Hematopoietic multipotent progenitor cell treated with erythropoietin and hydrocortisone succinate and interleukin-3 and kit ligand, for 4 days (in vitro differentiated cells): ENCODE measurements at regions not wholly inside any gene's neighbourhood (a gene's known extent, or its start where the extent isn't known, plus 50 kb on each side); places are given as distances from the start of the nearest gene placed in this dataset.
"Not testable (repeated sequence)": the region's sequence is repeated elsewhere in the genome, so short reads cannot be mapped to it uniquely, and the experiment has no call there.

Source experiments
- DNase-seq: peaks from one replicate; pipeline ENCODE4 v3.0.0-alpha.2; 2015

GRCh38 chr16:7938175-7938574, 605.5 kb downstream of the RBFOX1 start:
- DNase-seq = no peak

DNA sequence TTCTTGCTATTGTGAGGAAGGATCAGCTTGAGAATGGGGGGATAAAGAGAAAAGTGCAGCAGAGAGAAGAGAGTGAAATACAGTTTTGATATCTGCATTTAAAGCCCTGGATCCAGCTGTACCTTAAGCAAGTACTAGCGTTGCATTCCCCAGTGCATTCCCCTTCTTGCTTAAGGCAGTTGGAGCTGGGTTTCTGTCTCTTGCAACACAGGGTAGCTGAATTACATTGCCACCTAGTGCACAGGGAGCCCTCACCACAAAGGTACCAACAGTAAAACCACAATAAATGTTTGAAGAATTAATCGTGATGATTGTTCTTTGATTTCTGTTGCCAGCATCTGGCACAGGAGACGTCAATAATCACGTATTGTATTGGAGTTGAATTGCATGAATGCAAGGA, 588.7 kb downstream of the RBFOX1 start:
- DNase-seq = no peak

GRCh38 chr16:7919782-7920181, 587.1 kb downstream of the RBFOX1 start:
- DNase-seq = no peak

DNA sequence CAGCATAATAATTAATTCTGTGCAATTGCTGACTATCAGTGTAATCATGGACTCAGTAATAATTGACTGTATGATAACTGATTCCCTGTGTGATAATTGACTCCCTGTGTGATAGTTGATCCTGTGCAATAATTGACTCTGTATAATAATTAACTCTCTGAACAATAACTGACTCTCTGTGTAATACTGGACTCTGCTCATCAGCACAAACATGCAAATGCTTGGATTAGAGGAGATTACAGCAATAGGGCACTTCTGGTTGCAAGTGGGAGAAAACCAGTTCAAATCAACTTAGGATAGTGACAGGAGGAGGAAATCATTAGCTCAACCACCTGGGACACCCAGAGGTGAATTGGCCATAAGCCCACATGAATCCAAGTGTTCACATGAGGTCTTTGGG, 582.1 kb downstream of the RBFOX1 start:
- no peak for DNase-seq

DNA sequence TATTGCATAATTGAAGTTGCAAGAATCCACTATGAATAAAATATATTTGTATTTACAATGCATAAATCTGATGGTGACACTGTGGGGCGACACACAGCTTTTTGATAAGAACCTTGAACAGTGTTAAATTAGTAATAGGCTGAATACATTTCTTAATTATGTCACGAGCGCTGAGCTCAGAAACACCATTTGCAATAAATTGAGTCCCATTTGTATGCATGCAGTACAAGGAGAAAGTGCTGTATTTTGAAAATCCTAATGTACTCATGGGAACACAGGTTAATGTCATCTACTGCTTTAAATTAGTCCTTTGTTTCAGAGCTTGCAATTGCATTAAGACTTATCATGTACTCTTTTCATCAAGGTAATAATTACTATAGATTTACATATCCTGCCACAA, 579.5 kb downstream of the RBFOX1 start:
- DNase-seq = no peak

DNA sequence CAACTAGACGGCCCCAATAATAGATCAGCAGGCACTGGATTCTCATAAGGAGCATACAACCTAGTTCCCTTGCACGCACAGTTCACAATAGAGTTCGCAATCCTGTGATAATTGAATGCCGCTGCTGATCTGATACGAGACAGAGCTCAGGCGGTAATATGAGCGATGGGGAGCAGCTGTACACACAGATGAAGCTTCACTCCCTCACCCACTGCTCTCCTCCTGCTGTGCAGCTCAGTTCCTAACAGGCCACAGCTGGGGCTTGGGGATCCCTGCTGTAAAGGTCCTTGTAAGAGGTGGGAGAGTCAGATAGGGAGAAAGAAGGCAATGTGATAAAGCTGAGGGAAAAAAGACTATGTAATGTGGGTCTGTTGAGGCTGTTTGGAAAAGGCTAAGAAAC, 577.5 kb downstream of the RBFOX1 start:
- DNase-seq = no peak

DNA sequence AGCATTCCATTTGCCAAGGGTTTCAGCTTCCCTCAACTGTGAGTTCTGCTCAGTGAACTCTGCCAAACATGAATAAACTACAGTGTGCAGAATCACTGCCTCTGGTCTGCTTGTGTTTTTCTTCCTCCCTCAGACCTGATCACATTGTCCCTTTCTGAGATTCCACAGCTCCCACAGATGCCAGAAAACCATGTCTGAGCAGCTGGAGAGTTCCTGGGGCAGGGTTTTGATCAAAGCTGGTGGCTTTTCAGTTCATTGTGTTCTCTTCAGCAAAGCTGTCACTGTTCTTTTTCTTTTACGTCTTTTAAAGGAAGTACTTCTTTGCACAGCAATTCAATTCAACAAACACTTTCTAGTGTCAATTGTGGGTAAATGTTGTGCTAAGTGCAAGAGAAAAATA, 555.8 kb downstream of the RBFOX1 start:
- DNase-seq = no peak

DNA sequence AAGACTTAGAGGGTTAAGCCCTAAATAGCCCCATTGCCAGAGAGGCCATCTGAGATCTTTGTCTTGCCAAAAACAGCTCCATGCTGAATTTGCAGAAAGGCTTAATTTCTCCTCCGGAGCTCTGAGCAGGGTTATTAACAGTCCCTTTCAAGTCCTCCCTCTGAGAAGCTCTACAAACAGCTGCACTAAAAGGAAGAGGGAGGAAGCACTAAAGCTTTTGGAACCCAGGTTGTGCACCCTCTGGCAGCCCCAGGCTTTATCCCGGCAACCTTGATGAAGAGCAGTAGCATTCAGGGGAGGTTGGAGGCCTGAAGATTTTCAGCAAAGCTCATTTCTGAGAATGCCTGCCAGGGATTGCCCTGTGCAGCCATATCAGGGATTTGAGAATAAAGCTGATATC, 554.7 kb downstream of the RBFOX1 start:
- DNase-seq = no peak

DNA sequence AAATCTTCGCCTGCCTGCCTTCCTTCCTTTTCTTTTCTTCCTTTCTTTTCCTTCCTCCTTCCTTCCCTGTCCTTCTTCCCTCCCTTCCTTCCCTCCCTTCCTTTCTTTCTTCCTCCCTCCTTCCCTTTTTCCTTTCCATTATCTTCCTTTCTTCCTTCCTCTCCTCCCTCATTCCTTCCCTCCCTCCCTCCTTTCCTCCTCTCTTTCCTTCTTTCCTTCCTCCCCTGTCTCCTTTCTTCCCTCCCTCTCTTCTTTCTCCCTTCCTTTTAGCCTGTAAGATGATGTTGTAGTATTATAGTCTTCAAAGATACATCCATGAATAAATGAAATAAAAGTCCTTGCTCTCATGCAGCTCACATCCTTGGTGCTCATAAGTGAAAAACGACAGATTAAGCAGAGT, 539.3 kb downstream of the RBFOX1 start:
- no peak for DNase-seq

DNA sequence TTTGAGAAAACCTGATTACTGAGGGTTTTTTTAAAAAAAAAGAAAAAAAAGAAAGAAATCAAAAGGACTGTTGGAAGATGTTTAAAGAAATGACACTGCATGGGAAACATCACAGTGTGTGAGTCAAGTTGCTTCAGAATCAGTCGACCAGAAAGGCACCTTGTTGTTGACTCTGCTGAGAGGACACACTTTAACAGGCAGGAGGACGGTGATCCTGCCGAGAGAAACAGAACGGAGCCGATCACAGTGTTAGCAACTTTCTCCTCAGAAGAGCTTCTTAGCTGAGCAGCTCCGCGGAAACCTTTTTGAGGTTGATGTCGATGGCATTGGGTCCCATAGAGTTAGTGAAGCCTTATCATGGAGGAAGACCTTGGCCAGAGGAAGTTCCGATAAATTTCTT, 538.7 kb downstream of the RBFOX1 start:
- no peak for DNase-seq

- no peak for DNase-seq
Measured at GRCh38 chr16:7867831-7868230, 535.2 kb downstream of the RBFOX1 start.

DNA sequence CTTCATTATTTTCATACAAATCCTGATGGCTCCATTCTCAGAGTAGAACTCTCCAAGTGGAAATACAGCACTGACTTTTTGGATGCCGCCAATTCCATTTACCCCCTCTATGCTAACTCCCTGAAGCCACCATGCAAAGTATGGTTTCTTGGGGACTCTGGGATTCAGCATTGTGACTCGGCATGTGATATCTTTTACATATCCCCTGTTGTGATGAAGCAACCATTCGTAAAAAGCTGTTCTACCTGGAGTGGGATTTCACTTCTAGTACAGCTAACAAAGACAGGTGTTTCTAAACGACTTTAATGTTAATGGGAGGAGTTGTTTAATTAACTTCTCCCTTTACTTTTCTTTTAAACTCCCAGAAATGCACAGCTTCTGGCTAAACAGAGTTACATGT, 533.5 kb downstream of the RBFOX1 start:
- no peak for DNase-seq

DNA sequence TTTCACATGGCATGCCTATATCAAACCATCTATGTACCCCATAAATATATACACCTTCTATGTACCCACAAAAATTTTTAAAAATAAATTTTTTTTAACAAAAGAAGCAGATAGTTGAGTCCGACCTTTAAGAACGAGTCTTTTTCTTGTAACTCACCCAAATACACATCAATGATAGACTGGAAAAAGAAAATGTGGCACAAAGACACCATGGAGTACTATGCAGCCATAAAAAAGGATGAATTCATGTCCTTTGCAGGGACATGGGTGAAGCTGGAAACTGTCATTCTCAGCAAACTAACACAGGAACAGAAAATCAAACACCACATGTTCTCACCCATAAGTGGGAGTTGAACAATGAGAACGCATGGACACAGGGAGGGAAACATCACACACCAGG, 532.7 kb downstream of the RBFOX1 start:
- not testable (repeated sequence) for DNase-seq

DNA sequence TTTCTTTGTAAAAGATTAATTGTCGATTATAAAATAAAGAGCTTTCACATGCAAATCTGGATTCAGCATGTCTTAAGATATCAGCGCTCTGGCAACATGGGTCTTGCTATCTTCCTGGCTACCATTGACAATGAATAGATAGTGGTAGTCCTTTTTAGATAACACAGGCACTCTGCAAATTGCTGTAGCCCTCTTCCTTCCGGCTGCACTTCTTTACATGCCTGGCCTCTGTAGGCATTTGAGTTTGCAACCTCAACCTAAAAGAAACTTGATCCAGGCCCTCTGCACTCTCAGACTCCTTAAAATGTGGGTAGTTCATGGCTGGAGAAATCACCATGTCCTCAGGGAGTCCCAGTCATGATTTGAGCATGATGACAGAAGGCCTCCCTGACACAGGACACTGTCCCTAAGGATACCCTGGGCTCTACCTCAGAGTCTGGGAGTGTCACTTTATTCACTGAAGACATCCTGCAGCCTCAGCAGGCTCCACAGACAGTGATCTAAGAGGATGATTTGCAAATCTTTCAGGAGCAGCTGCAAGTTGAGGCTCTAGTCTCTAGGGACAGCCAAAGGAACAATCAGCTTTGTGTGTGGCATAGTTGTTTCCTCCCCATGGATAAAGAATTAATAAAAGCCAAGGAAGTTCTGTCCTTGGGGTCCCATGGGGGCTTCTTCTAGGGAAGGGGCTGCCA, 529.4 kb downstream of the RBFOX1 start:
- DNase-seq = no peak

DNA sequence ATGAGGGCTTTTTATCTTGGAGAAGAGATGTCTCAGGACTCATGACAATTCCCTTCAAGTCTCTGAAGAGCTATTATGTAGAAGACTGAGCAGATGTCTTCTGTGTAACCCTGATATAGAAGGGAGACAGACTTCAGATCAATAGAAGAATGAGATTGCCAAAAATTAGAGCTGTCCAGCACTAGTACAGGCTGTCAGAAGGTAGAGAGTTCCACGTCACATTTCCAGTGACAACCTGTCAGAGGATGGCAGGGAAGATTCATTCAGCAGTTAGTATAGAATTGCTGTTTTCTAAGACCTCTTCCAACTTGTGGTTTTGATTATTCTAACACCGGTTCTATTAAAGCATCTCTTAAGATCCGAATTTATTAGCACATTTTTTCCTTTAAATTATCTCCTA, 520.6 kb downstream of the RBFOX1 start:
- DNase-seq = no peak

GRCh38 chr16:7849841-7850240, 517.2 kb downstream of the RBFOX1 start:
- DNase-seq = no peak

GRCh38 chr16:7843261-7843660, 510.6 kb downstream of the RBFOX1 start:
- DNase-seq = no peak

DNA sequence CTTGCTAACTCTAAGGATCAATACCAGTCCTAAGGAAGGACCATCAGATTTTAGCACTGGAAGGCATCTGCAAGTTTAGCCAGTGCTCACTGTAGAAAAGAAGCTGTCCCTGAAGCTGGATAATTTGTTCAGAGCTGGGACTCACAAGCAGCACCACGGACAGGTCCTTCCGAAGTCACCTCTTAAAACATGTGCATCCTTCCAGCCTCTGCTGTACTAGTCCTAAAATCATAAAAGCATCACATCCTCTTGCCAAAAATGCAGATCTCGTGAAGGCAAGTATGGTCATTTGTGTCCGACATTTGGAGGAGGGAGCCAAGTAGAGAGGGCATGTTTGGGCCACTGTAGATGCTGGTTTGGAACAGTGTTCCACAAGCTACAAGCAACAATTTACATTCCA, 506.9 kb downstream of the RBFOX1 start:
- DNase-seq = peak; percentile 1

- DNase-seq = no peak
Measured at GRCh38 chr16:7834771-7835431, 502.3 kb downstream of the RBFOX1 start.

GRCh38 chr16:7820816-7821215, 488.2 kb downstream of the RBFOX1 start:
- DNase-seq = no peak

DNA sequence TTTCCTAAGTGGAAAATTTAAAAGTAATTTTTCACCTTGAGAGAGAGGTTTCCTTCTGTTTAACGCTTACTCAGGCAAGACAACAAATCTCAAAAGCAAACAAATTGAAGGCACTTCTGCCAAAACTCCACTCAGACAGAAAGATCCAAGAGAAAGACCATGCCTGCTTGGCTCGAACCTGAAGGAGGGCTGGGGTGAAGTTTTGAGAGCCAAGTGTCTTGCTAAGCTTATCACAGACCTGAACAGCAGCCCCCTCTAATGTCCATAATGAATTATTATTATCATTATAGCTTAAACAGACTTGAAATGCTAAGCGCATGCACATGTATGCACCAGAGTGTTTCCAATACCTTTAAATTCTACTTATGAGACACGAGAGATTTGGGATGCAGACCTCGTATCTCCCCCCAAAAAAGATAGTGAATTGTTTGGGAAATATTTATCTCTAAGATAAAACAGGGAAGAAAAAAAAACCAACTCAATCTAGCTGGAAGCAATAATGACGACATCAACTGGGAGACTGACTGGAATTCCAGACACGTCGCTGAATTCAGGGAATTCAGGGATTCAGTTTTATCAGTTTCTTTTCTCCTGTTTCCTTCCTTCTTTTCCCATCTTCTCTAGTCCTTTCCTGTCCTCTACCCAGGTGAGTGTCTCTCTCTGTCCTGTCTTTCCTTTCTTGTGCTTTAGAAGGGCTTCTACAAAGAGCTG, 473.2 kb downstream of the RBFOX1 start:
- DNase-seq = no peak

DNA sequence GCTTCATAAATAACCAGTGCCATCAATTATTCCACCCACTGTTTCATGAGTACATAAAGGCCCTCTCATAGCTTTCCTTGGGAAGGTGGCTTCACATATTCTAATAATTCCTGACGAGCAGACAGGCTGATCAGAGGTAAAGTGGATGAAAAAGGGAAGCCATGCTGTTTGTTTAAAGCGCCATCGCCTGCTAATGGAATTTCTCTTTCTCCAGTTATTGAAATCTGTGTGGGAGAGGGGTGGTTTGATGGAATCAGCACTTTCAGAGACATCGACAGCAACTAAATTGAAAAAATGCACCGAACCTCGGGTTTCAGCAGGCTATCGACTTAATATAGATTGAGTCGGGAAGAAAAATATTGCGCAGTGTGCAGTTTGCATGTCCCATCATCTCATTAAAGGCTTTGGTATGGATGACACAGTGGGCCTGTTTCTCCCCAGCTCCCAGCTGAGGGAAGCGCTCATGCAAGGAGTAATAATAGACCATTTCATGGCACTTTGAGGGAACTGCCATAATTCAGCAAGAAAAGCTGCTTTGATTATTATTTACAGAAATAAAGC, 472.1 kb downstream of the RBFOX1 start:
- no peak for DNase-seq

- DNase-seq = no peak
Measured at GRCh38 chr16:7792346-7792745, 459.7 kb downstream of the RBFOX1 start.

- no peak for DNase-seq
Measured at GRCh38 chr16:7791028-7791590, 458.5 kb downstream of the RBFOX1 start.
